ENCODE measurements at regions not wholly inside any gene's neighbourhood (a gene's known extent, or its start where the extent isn't known, plus 50 kb on each side); places are given as distances from the start of the nearest gene placed in this dataset.
"Not testable (repeated sequence)": the region's sequence is repeated elsewhere in the genome, so short reads cannot be mapped to it uniquely, and the experiment has no call there.

GRCh38 chr9:38518826-38519225, 94.6 kb upstream of the IGFBPL1 start:
- Histone ChIP-seq H3K4me3 (ENCODE audit: low read depth, low read length, poor library complexity, severe bottlenecking) (no peak overlapping the region), H3K79me2 (ENCODE audit: insufficient read depth, low read depth, low read length) (no peaks in the 10 kb centered on the region), H3K9me3 (ENCODE audit: low read length) (no peaks in the 10 kb centered on the region), H3K9me2 (ENCODE audit: insufficient read depth, low read length) (no peaks in the 10 kb centered on the region), H4K20me1 (ENCODE audit: insufficient read depth, low read length) (no peaks in the 10 kb centered on the region), H2AFZ (ENCODE audit: low read length) (no peak overlapping the region), H3K36me3 (ENCODE audit: insufficient read depth, low read length) (no peaks in the 10 kb centered on the region), H3K4me1 (ENCODE audit: insufficient read depth, low read length, poor library complexity, severe bottlenecking) (no peaks in the 10 kb centered on the region), H3K4me2 (ENCODE audit: low read length) (no peak overlapping the region), H3K27ac (ENCODE audit: low read depth, low read length, poor library complexity, severe bottlenecking) (no peak overlapping the region)
- POLR2A ChIA-PET: no interaction called here
- intact Hi-C loops (cut with micrococcal nuclease; ENCODE audit: unreplicated experiment): no loop called here
- CTCF ChIA-PET (ENCODE audit: unreplicated experiment): no interaction called here
- TF ChIP-seq EZH2phosphoT487 (IDR thresholded peaks at IDR 0.05; ENCODE audit: borderline replicate concordance, low read depth, low read length) (no peak), CTCF (conservative IDR thresholded peaks at IDR 0.05; ENCODE audit: low read length) (no peak)
- no peak for DNase-seq (ENCODE audit: low spot score)
- BruUV-seq (replicated peaks): no TSS peak

- CTCF ChIA-PET (ENCODE audit: unreplicated experiment): not testable (repeated sequence)
Observed at GRCh38 chr9:38516273-38516672, 92.0 kb upstream of the IGFBPL1 start.

GRCh38 chr9:38515055-38515454, 90.8 kb upstream of the IGFBPL1 start:
- H3K9me2 ChIP-seq (ENCODE audit: insufficient read depth, low read length); H3K4me1 ChIP-seq (ENCODE audit: insufficient read depth, low read length, poor library complexity, severe bottlenecking); H3K79me2 ChIP-seq (ENCODE audit: insufficient read depth, low read depth, low read length); H3K36me3 ChIP-seq (ENCODE audit: insufficient read depth, low read length); intact Hi-C loops (cut with micrococcal nuclease; ENCODE audit: unreplicated experiment); POLR2A ChIA-PET; DNase-seq (ENCODE audit: low spot score); H2AFZ ChIP-seq (ENCODE audit: low read length); H3K4me2 ChIP-seq (ENCODE audit: low read length); CTCF ChIA-PET (ENCODE audit: unreplicated experiment); H3K27ac ChIP-seq (ENCODE audit: low read depth, low read length, poor library complexity, severe bottlenecking); H4K20me1 ChIP-seq (ENCODE audit: insufficient read depth, low read length); H3K4me3 ChIP-seq (ENCODE audit: low read depth, low read length, poor library complexity, severe bottlenecking); BruUV-seq (replicated peaks); H3K9me3 ChIP-seq (ENCODE audit: low read length): not testable (repeated sequence)

More at GRCh38 chr9:38516273-38516672, 92.0 kb upstream of the IGFBPL1 start:
- intact Hi-C loops (cut with micrococcal nuclease; ENCODE audit: unreplicated experiment); DNase-seq (ENCODE audit: low spot score); H3K9me3 ChIP-seq (ENCODE audit: low read length); H3K36me3 ChIP-seq (ENCODE audit: insufficient read depth, low read length); BruUV-seq (replicated peaks); H3K4me2 ChIP-seq (ENCODE audit: low read length); H3K4me1 ChIP-seq (ENCODE audit: insufficient read depth, low read length, poor library complexity, severe bottlenecking); POLR2A ChIA-PET; H3K4me3 ChIP-seq (ENCODE audit: low read depth, low read length, poor library complexity, severe bottlenecking); H3K9me2 ChIP-seq (ENCODE audit: insufficient read depth, low read length); H4K20me1 ChIP-seq (ENCODE audit: insufficient read depth, low read length); H3K27ac ChIP-seq (ENCODE audit: low read depth, low read length, poor library complexity, severe bottlenecking); H3K79me2 ChIP-seq (ENCODE audit: insufficient read depth, low read depth, low read length); H2AFZ ChIP-seq (ENCODE audit: low read length): not testable (repeated sequence)

GRCh38 chr9:38510340-38510739, 86.1 kb upstream of the IGFBPL1 start:
- BruUV-seq (replicated peaks); H3K9me3 ChIP-seq (ENCODE audit: low read length); H3K79me2 ChIP-seq (ENCODE audit: insufficient read depth, low read depth, low read length); intact Hi-C loops (cut with micrococcal nuclease; ENCODE audit: unreplicated experiment); H3K36me3 ChIP-seq (ENCODE audit: insufficient read depth, low read length); H3K4me2 ChIP-seq (ENCODE audit: low read length); H3K4me1 ChIP-seq (ENCODE audit: insufficient read depth, low read length, poor library complexity, severe bottlenecking); DNase-seq (ENCODE audit: low spot score); H2AFZ ChIP-seq (ENCODE audit: low read length); H3K9me2 ChIP-seq (ENCODE audit: insufficient read depth, low read length); H3K27ac ChIP-seq (ENCODE audit: low read depth, low read length, poor library complexity, severe bottlenecking); H3K4me3 ChIP-seq (ENCODE audit: low read depth, low read length, poor library complexity, severe bottlenecking); CTCF ChIA-PET (ENCODE audit: unreplicated experiment); H4K20me1 ChIP-seq (ENCODE audit: insufficient read depth, low read length); POLR2A ChIA-PET: not testable (repeated sequence)

Measured in OCI-LY7 (cell line).